ENCODE measurements at regions not wholly inside any gene's neighbourhood (a gene's known extent, or its start where the extent isn't known, plus 50 kb on each side); places are given as distances from the start of the nearest gene placed in this dataset.

DNA sequence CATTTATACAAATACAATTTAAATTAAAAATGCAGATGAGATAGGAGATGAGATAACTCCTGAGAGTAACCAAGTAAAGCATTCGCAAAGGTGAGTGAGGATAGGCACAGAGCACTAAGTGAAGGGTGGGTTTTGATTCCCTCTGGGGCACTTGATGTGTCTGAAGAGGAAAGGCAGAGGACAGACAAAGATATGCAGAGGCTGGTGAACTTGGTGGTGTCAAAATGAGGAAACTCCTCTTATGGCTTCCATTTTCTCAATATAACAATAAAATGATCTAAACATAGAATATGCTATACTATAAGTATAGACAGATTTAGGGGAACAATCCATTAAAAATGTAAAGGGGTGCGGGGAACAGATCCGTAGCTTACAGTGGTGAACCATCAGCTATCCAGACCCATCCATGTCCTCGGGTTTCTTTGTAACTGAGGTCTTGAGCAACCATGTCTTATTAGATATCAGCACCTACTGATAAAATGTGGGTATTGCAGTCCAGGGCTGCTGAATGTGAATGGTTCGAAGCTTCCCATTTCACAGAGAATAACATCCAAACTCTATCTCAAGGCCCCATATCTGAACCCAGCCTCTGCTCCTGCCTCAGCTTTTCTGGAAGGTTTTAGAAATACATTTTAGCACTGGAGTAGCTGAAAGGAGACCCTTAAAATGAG lies 73.9 kb upstream of the SLC10A2 start:
- H3K4me3 ChIP-seq: no peak overlapping the region
- H3K27me3 ChIP-seq (ENCODE audit: low read depth): no peaks in the 10 kb centered on the region
- no peak overlapping the region for H3K27ac ChIP-seq
- ATAC-seq: no peak
- no peaks in the 10 kb centered on the region for H3K9me3 ChIP-seq
- DNase-seq: no peak
- H3K36me3 ChIP-seq: no peaks in the 10 kb centered on the region
- no peaks in the 10 kb centered on the region for H3K4me1 ChIP-seq
- TF ChIP-seq, protein P1, sequence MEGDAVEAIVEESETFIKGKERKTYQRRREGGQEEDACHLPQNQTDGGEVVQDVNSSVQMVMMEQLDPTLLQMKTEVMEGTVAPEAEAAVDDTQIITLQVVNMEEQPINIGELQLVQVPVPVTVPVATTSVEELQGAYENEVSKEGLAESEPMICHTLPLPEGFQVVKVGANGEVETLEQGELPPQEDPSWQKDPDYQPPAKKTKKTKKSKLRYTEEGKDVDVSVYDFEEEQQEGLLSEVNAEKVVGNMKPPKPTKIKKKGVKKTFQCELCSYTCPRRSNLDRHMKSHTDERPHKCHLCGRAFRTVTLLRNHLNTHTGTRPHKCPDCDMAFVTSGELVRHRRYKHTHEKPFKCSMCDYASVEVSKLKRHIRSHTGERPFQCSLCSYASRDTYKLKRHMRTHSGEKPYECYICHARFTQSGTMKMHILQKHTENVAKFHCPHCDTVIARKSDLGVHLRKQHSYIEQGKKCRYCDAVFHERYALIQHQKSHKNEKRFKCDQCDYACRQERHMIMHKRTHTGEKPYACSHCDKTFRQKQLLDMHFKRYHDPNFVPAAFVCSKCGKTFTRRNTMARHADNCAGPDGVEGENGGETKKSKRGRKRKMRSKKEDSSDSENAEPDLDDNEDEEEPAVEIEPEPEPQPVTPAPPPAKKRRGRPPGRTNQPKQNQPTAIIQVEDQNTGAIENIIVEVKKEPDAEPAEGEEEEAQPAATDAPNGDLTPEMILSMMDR (IDR thresholded peaks at IDR 0.05): no peak
- intact Hi-C loops (cut with DNase I): no loop called here

DNA sequence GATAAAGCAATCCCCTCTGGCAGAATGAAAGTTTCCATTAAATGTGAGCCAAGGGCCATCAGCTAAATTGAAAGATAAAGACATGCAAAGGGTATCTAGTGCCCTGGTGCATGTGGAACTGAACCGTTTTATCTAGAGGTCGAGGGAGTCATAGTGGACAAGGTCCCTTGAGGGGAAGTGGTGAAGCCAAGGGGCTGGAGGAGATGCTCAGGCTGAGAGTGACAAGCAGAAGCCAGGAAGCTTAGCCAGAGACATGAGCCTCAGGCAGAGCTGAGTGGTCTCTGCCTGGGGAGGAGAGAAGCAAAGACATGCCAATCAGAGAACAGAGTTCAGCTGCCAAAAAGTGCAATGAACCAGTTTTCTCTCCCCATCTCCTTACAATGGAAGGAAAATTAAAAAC lies 68.1 kb upstream of the SLC10A2 start:
- no peaks in the 10 kb centered on the region for H3K9me3 ChIP-seq
- no peaks in the 10 kb centered on the region for H3K36me3 ChIP-seq
- H3K27me3 ChIP-seq (ENCODE audit: low read depth): no peaks in the 10 kb centered on the region
- H3K4me3 ChIP-seq: no peak overlapping the region
- no peak overlapping the region for H3K27ac ChIP-seq
- intact Hi-C loops (cut with DNase I): no loop called here
- DNase-seq: no peak
- no peak for ATAC-seq
- TF ChIP-seq, protein P1 (IDR thresholded peaks at IDR 0.05): no peak
- H3K4me1 ChIP-seq: no peaks in the 10 kb centered on the region

DNA sequence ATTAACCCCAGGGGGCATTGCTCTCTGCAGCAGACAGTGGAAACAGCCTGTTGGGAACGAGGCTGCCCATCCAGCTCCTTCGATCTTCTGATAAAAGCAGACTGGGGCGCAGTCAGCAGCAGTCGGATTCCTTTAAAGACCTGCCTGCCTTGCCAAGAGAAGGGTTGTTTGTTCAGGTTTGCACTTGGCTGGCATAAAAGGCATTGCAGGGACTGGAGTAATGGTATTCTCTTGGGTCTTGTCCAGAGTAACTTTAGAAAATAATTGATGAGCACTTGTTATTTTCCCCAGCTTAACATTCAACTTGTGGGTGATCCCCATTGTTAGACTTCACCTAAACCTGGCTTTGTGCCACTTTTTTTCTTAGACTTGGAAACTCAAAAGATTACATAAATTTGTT lies 67.3 kb upstream of the SLC10A2 start:
- DNase-seq (no peak), ATAC-seq (no peak)
- intact Hi-C loops (cut with DNase I): no loop called here
- no peaks in the 10 kb centered on the region for H3K27me3 ChIP-seq (ENCODE audit: low read depth)
- H3K9me3 ChIP-seq: no peaks in the 10 kb centered on the region
- no peaks in the 10 kb centered on the region for H3K4me1 ChIP-seq
- no peak overlapping the region for H3K4me3 ChIP-seq
- no peak overlapping the region for H3K27ac ChIP-seq
- TF ChIP-seq, protein P1 (IDR thresholded peaks at IDR 0.05): no peak
- H3K36me3 ChIP-seq: no peaks in the 10 kb centered on the region

DNA sequence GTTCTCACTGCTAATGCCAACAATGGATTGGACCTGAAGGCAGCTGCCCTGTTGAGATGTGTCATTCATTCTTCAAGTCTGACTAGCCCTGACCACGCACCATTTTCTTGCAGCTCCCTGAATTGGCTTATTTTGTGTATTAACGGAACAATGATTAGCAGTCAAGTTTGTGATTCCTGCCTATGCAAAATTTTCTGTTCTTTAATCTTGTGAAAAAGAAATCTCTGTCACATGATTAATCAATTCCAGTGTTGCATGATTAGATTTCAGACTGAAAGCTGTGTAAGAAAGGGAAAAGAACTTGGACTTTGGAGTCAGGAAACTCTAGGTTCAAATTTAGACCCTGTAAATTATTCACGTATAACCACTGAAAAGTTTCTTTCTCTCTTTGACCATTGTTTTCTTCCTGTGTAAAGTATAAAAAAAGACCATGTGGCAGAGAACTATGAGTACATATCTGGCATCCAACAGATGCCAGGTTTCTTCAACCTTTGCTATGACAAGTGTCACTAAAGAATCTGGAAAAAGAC lies 64.5 kb upstream of the SLC10A2 start:
- TF ChIP-seq, protein P1 (IDR thresholded peaks at IDR 0.05): no peak
- DNase-seq (no peak), ATAC-seq (no peak)
- H3K4me3 ChIP-seq: no peak overlapping the region
- H3K9me3 ChIP-seq: no peaks in the 10 kb centered on the region
- no peaks in the 10 kb centered on the region for H3K27me3 ChIP-seq (ENCODE audit: low read depth)
- H3K36me3 ChIP-seq: no peaks in the 10 kb centered on the region
- intact Hi-C loops (cut with DNase I): no loop called here
- no peak overlapping the region for H3K27ac ChIP-seq
- no peaks in the 10 kb centered on the region for H3K4me1 ChIP-seq

DNA sequence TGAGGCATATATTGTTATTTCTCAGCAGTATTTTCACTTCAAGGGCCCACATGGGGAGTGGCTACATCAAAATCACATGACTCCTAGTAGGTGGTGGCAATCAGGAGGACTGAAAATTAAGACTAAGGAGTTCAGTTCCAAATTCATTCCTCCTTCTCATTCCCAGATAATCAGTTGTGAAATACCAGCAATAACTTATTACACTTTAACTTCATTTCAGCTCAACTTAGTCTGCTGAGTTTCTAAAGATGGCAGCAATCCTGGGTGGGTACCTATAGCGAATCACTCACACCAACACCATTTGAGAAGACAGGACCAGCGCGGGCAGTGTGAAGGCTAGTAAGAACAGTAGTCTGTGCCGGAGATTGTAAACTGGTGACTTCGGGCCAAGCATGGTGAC lies 63.9 kb upstream of the SLC10A2 start:
- no peak overlapping the region for H3K4me3 ChIP-seq

More for the DNA sequence above, 63.9 kb upstream of the SLC10A2 start:
- intact Hi-C loops (cut with DNase I): no loop called here
- no peak for DNase-seq
- H3K9me3 ChIP-seq: no peaks in the 10 kb centered on the region
- H3K27ac ChIP-seq: no peak overlapping the region
- H3K4me1 ChIP-seq: no peaks in the 10 kb centered on the region
- TF ChIP-seq, protein P1 (IDR thresholded peaks at IDR 0.05): no peak
- no peak for ATAC-seq
- no peaks in the 10 kb centered on the region for H3K27me3 ChIP-seq (ENCODE audit: low read depth)
- H3K36me3 ChIP-seq: no peaks in the 10 kb centered on the region
